ENCODE measurements at regions not wholly inside any gene's neighbourhood (a gene's known extent, or its start where the extent isn't known, plus 50 kb on each side); places are given as distances from the start of the nearest gene placed in this dataset.

GRCh38 chr6:47424436-47424836, 53.2 kb upstream of the CD2AP start:
- no peak for TF ChIP-seq REST (IDR thresholded peaks at IDR 0.05)
- no peak for TF ChIP-seq CTCF (IDR thresholded peaks at IDR 0.05)
- no peak for TF ChIP-seq CBX8 (IDR thresholded peaks at IDR 0.05)
- no peak for TF ChIP-seq PHF8 (IDR thresholded peaks at IDR 0.05; ENCODE audit: borderline replicate concordance, low read depth)
- no peak for TF ChIP-seq MAFK (IDR thresholded peaks at IDR 0.05; ENCODE audit: partially characterized antibody)
- TF ChIP-seq BHLHE40 (IDR thresholded peaks at IDR 0.05; ENCODE audit: low read depth, low read length), result no peak
